ENCODE measurements at regions not wholly inside any gene's neighbourhood (a gene's known extent, or its start where the extent isn't known, plus 50 kb on each side); places are given as distances from the start of the nearest gene placed in this dataset.
A peak's percentile ranks its signal among the peaks of the same experiment; 100 is the strongest.
"Not testable (repeated sequence)": the region's sequence is repeated elsewhere in the genome, so short reads cannot be mapped to it uniquely, and the experiment has no call there.

DNA sequence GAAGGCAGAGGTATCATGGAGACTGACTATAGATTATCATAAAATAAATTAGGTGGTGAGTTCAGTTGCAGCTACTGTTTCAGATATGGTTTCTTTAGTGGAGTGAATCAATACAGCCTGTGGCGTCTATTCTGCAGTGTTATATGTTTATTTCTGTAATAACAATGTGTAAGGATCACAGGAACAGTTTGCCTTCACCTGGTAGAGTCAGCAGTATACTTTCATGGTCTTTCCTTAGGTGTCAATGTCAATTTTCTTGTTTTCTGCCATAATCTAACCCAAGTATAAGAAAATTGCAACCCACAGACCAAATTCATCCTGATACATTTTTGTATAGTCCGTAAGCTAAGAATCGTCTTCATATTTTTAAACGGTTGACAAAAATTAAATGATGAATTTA lies 140.4 kb upstream of the ATF7IP start:
- DNase-seq (ENCODE audit: low read depth in 1 of 2, low spot score in 1 of 2): no peak
- Histone ChIP-seq H3K27me3 (no peaks in the 10 kb centered on the region), H3K9me3 (ENCODE audit: low read depth) (no peaks in the 10 kb centered on the region), H3K27ac (no peak overlapping the region), H3K36me3 (no peaks in the 10 kb centered on the region), H3K4me3 (no peak overlapping the region), H3K4me1 (ENCODE audit: low read depth) (no peaks in the 10 kb centered on the region)
- TF ChIP-seq, protein P1, sequence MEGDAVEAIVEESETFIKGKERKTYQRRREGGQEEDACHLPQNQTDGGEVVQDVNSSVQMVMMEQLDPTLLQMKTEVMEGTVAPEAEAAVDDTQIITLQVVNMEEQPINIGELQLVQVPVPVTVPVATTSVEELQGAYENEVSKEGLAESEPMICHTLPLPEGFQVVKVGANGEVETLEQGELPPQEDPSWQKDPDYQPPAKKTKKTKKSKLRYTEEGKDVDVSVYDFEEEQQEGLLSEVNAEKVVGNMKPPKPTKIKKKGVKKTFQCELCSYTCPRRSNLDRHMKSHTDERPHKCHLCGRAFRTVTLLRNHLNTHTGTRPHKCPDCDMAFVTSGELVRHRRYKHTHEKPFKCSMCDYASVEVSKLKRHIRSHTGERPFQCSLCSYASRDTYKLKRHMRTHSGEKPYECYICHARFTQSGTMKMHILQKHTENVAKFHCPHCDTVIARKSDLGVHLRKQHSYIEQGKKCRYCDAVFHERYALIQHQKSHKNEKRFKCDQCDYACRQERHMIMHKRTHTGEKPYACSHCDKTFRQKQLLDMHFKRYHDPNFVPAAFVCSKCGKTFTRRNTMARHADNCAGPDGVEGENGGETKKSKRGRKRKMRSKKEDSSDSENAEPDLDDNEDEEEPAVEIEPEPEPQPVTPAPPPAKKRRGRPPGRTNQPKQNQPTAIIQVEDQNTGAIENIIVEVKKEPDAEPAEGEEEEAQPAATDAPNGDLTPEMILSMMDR (IDR thresholded peaks at IDR 0.05; ENCODE audit: low read depth, low read length): no peak

DNA sequence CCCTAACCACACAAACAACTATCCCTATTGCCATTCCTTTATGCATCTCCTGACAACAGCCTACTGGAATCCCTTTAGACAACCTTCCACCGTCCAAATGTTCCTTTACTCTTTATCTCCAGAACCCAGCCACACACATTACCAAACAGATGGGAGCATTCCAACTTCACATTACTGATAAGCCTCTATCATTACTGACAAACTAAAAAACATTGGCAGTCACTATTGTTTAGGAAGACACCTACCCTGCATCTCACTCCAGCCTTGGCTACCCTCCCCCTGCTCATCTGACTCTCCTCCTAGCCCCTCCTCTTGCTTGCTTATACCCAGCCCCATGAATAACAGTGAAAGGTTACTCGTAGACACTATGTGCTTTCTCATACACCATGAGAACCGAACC lies 130.3 kb upstream of the ATF7IP start:
- not testable (repeated sequence) for H3K27me3 ChIP-seq; H3K27ac ChIP-seq; H3K36me3 ChIP-seq; H3K4me3 ChIP-seq; DNase-seq (ENCODE audit: low read depth in 1 of 2, low spot score in 1 of 2); H3K9me3 ChIP-seq (ENCODE audit: low read depth)
- peaks cover 10% of the 10 kb centered on the region for H3K4me1 ChIP-seq (ENCODE audit: low read depth)

DNA sequence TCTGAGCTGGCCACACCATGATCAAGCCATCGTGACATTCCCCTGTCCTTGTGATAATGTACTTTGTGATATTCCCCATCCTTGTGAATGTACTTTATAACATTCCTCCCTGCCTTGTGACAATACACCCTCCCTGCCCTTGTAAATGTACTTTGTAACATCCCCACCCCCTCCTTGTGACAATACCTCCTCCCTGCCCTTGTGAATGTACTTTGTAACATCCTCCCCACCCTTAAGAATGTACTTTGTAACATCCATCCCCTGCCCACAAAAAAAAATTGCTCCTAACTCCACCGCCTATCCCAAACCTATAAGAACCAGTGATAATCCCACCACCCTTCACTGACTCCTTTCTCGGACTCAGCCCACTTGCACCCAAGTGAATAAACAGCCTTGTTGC lies 128.8 kb upstream of the ATF7IP start:
- not testable (repeated sequence) for H3K36me3 ChIP-seq; H3K27ac ChIP-seq; H3K9me3 ChIP-seq (ENCODE audit: low read depth); H3K27me3 ChIP-seq; DNase-seq (ENCODE audit: low read depth in 1 of 2, low spot score in 1 of 2); H3K4me3 ChIP-seq
- peaks cover 10% of the 10 kb centered on the region for H3K4me1 ChIP-seq (ENCODE audit: low read depth)

DNA sequence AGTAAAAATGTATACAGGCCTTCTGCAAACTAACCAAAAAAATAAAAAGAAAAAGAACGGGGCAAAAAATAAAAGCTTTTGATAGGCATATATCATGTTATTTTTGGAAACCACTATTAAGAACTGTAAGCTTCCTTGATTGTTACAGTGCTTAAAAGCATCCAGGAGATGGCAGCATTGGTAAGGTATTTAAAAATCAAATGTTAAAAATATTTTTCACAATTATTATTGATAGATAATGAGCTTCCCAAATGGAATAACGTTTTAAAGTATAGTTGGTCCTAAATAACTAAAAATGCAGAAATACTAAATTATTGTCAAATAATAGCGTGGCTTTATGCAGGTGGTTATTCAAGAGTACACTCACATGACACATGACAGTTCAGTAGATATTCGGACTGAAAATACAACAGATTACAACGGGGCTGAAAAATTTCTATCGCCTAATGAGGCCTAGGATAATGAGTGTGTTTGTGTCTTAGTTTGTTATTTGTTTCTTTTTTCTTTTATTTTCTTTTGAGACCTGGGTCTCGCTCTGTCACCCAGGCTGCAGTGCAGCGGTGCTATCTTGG lies 127.2 kb upstream of the ATF7IP start:
- TF ChIP-seq, protein P1 (IDR thresholded peaks at IDR 0.05; ENCODE audit: low read depth, low read length): peak; percentile 54
- Histone ChIP-seq H3K27me3 (no peaks in the 10 kb centered on the region), H3K4me3 (no peak overlapping the region), H3K36me3 (no peaks in the 10 kb centered on the region), H3K27ac (no peak overlapping the region), H3K4me1 (ENCODE audit: low read depth) (peaks cover 10% of the 10 kb centered on the region), H3K9me3 (ENCODE audit: low read depth) (no peaks in the 10 kb centered on the region)
- DNase-seq (ENCODE audit: low read depth in 1 of 2, low spot score in 1 of 2): peak; percentile 45 to 63

DNA sequence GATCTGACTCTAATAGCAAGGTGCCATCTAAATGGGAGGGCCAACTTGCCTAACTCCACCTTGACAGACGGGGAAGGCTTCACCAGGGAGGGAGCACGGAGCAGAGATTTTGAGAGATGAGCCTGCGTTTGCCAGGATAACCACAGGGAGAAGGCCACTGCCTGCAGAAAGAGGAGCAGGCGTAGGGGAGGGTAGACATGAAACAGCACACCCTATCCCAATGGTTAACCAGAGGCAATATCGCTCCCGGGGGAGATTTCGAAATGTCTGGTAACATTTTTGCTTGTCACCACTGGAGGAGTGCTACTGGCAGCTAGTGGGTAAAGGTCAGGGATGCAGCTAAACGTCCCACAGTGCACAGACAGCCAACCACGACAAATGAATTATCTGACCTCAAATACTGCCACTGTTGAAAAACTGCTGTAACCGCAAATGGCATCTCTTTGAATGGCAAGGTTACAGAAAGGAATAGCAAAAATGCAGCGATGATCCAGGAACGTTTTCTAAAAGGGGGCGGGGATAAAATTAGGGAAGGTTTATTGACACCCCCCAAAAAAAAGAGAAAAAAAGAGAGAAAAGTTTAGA lies 126.0 kb upstream of the ATF7IP start:
- peak; percentile 69 to 87 for DNase-seq (ENCODE audit: low read depth in 1 of 2, low spot score in 1 of 2)
- no peaks in the 10 kb centered on the region for H3K36me3 ChIP-seq
- no peak overlapping the region for H3K4me3 ChIP-seq
- TF ChIP-seq, protein P1 (IDR thresholded peaks at IDR 0.05; ENCODE audit: low read depth, low read length): no peak
- H3K27ac ChIP-seq: peak overlapping the region; percentile 24
- peaks cover 10% of the 10 kb centered on the region for H3K4me1 ChIP-seq (ENCODE audit: low read depth)
- H3K9me3 ChIP-seq (ENCODE audit: low read depth): no peaks in the 10 kb centered on the region
- no peaks in the 10 kb centered on the region for H3K27me3 ChIP-seq

DNA sequence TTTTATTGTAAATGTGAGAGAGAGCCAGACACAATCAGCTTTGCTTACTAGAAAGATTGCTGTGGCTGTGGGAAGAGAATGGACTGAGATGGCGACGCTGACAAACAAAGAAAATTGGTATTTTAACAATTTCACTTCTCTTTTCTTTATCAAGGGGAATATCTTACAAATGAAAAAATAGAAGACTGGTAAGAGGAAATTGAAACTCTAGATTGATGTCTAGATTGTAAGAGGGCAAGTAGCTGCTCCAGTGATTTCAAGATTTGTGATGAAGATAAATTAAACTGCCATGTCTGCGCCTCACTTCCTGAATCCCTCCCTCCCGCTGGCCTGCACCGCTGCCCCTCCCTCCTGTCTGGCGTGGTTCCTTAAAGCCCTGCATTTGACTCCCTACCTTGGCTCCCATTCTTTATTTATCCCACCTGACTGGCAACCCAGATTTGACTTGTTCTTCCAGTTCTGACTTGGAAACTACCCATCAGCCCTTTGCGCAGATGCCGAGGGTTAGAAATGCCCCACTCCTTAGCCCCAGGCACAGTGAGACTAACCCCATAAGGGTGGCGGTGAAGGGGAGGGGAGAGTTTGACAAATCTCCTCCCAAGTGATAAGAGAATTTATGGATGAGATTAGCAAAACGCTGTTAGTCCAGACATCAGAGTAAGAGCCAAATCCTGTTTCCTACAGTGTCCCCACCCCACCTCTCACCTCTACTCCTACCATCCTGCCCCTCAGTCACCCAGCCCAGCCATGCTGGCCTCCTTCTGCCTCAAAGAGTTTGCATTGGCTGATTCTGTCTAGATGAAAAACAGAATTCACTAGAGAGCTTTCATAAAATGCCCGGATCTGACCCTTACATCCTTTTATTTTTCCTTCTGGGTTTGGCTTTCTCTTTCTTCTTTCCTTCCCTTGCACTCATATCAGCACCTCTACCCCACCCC lies 125.3 kb upstream of the ATF7IP start:
- peak overlapping the region; percentile 24 for H3K27ac ChIP-seq

More for the DNA sequence above, 125.3 kb upstream of the ATF7IP start:
- H3K27me3 ChIP-seq: no peaks in the 10 kb centered on the region
- peaks cover 10% of the 10 kb centered on the region for H3K4me1 ChIP-seq (ENCODE audit: low read depth)
- H3K4me3 ChIP-seq: no peak overlapping the region
- DNase-seq (ENCODE audit: low read depth in 1 of 2, low spot score in 1 of 2): no peak
- TF ChIP-seq, protein P1 (IDR thresholded peaks at IDR 0.05; ENCODE audit: low read depth, low read length): no peak
- H3K36me3 ChIP-seq: no peaks in the 10 kb centered on the region
- H3K9me3 ChIP-seq (ENCODE audit: low read depth): no peaks in the 10 kb centered on the region
